GM10266 (cell line): ENCODE measurements at regions not wholly inside any gene's neighbourhood (a gene's known extent, or its start where the extent isn't known, plus 50 kb on each side); places are given as distances from the start of the nearest gene placed in this dataset.
"Not testable (repeated sequence)": the region's sequence is repeated elsewhere in the genome, so short reads cannot be mapped to it uniquely, and the experiment has no call there.

ENCODE experiments used
- DNase-seq: peaks from one replicate; pipeline ENCODE4 v3.0.0; 2012; ENCODE audit errors: extremely low spot score
- TF ChIP-seq, protein P1 (sequence below): IDR thresholded peaks from 2 replicates; pipeline ENCODE4 v1.5.1; 2012; ENCODE audit warnings: mild to moderate bottlenecking, low read depth; ENCODE audit not compliant: control insufficient read depth, insufficient read depth; ENCODE audit errors: missing control alignments

DNA sequence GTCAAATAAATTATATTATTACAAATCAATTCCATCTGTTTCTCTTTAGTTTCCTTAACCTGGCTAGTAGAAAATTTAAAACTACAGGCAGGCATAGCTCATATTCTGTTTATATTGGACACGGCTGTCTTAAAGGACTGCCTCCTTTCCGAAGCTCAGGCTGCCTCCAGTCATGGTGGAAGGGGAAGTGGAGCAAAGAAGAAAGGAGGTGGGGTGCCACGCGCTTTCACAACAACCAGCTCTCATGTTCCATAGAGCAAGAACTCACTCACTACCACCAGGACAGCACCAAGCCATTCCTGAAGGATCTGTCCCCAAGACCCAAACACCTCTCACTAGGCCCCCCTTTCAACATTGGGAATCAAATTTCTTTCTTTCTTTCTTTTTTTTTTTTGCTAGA is 149.3 kb upstream of the KCNJ18 start:
- DNase-seq = no peak
- TF ChIP-seq, protein P1, sequence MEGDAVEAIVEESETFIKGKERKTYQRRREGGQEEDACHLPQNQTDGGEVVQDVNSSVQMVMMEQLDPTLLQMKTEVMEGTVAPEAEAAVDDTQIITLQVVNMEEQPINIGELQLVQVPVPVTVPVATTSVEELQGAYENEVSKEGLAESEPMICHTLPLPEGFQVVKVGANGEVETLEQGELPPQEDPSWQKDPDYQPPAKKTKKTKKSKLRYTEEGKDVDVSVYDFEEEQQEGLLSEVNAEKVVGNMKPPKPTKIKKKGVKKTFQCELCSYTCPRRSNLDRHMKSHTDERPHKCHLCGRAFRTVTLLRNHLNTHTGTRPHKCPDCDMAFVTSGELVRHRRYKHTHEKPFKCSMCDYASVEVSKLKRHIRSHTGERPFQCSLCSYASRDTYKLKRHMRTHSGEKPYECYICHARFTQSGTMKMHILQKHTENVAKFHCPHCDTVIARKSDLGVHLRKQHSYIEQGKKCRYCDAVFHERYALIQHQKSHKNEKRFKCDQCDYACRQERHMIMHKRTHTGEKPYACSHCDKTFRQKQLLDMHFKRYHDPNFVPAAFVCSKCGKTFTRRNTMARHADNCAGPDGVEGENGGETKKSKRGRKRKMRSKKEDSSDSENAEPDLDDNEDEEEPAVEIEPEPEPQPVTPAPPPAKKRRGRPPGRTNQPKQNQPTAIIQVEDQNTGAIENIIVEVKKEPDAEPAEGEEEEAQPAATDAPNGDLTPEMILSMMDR = no peak

DNA sequence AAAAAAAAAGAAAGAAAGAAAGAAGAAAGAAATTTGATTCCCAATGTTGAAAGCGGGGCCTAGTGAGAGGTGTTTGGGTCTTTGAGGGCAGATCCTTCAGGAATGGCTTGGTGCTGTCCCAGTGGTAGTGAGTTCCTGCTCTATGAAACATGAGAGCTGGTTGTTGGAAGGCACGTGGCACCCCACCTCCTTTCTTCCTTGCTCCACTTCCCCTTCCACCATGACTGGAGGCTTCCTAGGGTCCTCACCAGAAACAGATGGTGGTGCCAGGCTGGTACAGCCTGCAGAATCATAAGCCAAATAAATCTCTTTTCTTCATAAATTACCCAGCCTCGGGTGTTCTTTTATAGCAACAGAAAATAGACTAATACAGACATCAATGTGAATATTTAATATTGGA is 147.3 kb upstream of the KCNJ18 start:
- TF ChIP-seq, protein P1 = no peak
- DNase-seq = no peak

DNA sequence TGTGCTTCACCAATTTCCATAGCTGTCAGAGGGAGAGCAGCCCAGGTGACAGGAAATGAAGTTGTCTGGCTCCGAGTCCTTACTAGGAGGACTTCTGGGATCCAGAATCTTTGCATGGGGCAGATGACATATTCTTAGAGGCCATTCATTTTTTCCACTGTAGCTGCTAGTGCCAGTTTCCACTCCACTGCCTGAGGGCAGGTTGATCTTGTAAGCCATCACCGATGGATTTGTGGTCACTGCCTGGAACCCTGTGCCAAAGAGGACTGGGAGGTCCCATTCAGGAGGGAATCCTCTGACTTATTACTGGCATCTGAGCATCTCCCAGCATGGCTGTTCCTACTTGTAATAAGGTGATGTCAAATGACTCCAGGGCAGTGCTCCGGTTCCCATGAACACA is 144.1 kb upstream of the KCNJ18 start:
- TF ChIP-seq, protein P1 = no peak
- no peak for DNase-seq

DNA sequence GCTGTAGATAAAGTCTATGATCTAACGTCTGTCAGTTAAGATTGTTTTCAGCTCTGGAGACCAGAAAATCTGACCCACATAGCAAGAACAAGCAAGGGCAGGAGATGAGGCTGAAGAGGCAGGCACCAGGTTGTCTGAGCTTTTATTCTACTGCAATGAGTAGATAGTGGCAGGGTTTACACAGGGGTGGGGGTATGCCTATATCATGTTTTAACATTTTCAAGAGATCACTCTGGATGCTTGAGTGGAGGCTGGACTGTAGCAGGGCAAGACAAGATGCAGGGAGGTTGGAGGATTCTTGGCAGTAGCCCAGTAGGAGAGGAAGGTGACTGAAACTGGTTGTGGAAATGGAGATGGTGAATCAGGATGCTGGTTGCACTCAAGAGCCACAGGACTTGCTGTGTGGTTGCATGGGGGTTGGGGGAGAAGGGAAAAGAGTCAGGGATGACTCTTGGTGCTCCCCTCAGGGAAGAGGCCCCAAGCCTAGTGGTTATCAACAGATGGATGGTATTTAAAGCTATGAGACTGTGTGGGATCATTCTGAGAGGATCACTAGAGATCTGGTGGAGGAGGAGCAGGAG is 143.1 kb upstream of the KCNJ18 start:
- DNase-seq = no peak
- TF ChIP-seq, protein P1 = no peak

DNA sequence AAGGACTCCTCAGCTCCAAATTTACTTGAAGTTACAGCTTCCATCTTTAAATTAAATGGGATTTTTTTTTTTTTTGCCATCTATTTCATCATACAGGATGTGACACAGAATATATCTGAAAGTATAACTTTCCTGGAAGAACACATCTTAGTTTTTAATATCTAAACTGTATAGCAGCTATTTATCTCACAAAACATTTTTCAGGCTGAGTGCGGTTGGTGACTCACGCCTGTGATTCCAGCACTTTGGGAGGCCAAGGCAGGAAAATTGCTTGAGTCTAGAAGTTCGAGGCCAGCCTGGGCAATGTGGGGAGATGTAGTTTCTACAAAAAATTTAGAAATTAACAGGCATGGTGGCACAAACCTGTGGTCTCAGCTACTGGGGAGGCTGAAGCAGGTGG is 142.3 kb upstream of the KCNJ18 start:
- DNase-seq = not testable (repeated sequence)

DNA sequence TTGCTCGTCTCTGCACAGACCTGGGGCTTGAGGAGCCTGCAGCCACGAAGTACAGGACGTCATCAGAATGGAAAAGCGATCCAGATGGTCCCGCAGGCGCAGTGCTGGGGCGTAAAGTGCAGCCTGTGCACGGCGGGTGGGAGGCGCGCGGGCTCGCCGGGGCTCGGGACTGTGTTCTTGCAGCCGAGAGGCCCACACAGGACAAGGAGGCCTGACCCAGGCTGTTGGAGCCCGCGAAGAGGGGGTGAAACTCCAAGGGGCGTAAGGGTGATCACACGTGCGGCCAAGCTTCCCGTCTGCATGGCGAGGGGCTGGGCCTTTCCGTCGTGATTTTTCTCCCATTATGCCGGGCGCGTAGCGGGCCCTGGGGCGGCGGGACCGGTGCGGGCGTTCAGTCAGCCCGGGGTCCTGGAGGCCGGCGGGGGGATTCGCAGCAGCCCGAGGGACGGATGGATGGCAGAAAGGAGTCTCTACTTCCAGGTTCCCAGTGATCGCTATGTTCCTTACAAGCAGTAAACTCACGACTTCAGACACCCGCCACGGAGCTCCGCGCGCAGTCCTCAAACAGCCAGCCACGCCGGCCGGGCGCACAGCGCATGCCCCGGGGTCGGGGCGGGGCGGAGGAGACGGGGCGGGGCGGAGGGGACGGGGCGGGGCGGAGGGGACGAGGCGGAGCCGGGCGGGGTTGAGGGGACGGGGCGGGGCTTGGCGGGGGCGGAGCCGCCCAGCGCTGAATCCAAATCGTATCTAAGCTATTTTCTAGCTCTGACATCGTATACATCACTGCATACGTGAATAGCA is 141.0 kb upstream of the KCNJ18 start:
- peak; percentile 69 for DNase-seq
- TF ChIP-seq, protein P1 = no peak

DNA sequence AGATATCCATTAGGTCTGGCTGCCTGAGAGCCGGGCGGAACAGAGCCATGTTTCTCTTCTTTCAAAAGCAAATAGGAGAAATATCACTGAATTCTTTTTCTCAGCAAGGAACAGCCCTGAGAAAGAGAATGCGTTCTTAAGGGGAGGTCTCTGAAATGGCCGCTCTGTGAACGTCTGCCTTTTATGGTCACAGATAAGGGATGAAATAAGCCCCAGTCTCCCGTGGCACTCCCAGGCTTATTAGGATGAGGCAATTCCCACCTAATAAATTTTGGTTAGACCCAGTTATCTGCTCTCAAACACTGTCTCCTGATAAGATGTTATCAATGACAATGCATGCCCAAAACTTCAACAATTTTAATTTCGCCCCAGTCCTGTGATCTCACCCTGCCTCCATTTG is 133.4 kb upstream of the KCNJ18 start:
- not testable (repeated sequence) for DNase-seq

DNA sequence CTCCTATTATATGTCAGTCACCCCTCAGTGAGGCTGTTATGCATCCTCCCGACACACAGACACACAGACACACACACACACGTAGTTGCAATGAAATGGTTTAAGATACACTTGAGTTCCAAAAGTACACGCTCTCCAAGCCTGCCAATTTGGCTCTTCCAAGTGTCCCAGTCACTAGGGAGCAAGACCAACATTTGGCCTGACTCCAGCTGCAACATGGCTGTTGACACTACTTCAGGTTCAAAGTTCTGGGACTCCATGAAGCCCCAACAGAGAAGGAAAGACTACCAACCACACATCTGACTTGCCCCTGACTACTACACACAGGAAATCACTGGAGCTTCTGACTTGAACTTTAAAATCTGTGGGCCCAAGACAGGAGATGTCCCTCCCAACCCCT is 128.1 kb upstream of the KCNJ18 start:
- DNase-seq = no peak
- TF ChIP-seq, protein P1 = no peak

DNA sequence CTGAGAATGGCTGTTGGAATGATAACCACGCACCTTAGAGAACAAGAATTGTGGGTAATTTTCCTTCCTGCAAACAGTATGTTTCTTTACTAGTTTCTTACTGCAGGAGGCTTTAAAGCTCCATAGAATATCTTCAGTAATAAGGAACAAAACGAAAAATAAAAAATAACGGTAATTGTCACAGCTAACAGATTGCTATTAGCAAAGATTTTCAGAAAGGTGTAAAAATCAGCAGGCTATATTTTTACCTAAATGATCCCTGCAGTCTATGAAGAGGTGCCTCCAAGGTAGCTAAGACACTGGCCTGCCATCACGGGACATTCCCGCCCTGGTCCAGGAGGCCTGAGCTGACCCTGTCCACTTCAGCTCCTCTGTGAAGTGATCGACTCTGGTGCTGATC is 127.6 kb upstream of the KCNJ18 start:
- not testable (repeated sequence) for DNase-seq

DNA sequence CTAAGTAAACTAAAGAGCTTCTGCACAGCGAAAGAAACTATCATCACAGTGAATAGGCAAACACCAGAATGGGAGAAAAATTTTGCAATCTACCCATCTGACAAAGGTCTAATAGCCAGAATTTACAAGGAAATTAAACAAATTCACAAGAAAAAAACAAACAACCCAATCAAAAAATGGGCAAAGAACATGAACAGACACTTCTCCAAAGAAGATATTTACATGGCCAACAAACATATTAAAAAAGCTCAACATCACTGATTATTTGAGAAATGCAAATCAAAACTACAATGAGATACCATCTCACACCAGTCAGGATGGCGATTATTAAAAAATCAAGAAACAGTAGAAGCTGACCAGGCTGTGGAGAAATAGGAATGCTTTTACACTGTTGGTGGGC is 121.9 kb upstream of the KCNJ18 start:
- DNase-seq = not testable (repeated sequence)

DNA sequence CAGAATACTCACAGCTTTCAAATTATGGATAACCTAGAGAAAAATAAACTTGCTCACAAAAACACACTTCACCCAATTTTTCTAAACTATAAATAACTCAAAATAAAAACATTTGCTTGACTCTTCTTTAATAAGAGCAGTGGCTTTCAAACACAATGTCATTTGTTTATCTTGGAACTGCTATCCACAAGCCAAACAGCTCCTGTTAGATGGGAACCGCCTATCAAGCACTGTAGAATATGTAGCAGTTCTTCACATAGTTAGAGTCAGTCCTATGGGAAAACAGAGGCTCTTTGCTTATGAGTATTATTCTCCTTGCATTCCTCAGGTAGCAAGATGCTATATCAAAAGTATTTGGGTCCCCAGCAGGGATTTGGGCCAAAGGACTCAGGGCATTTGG is 120.2 kb upstream of the KCNJ18 start:
- DNase-seq = not testable (repeated sequence)

DNA sequence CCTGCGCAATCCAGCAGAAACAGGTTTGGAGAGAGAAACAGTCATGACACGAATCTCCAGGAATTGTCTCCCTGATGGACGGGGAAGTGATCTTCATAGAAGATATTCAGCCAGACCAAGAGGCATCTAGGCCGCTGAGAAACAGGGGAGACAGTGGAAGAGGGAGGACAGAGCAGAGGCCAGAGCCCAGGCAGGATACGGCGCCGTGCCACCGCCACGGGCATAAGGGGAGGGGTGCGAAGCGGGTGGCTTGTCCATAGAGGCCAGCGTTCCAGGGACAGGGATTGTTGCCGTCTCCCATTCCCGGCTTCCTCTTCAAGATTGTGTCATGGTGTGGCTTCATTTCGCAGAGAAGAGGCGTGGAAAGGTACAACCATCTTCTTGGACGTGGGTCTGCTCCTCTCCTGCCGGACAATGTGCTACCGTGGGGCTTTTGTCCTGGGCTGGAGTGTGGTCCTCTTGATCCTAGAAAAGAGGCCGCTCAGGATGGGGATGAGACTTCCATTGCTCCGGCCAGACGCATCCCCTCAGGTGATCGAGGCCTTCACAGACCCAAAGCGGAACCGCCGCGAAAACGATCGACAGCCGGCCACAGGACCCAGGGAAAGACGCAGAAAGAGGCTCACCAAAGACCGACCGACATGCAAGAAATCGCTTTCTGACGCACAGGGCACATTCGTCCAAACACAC is 118.9 kb upstream of the KCNJ18 start:
- DNase-seq = not testable (repeated sequence)
